DOHH2 (cell line): ENCODE measurements at regions not wholly inside any gene's neighbourhood (a gene's known extent, or its start where the extent isn't known, plus 50 kb on each side); places are given as distances from the start of the nearest gene placed in this dataset.

Experiments used
- H3F3A ChIP-seq: fragments of 200-600 bp; sonication (generic), shearing (Covaris generic); 2 replicates; pipeline ENCODE4 v1.6.0; 2016; ENCODE audit warnings: antibody characterized with exemption, mild to moderate bottlenecking; ENCODE audit not compliant: control insufficient read depth, insufficient read depth
- H3K27ac ChIP-seq: fragments of 200-600 bp; sonication (generic); 2 replicates; pipeline ENCODE4 v1.5.1; 2014; ENCODE audit warnings: low read depth, mild to moderate bottlenecking, low read length, moderate library complexity
- H3K27me3 ChIP-seq: fragments of 200-600 bp; sonication (generic); 2 replicates; pipeline ENCODE4 v1.6.1; 2014; ENCODE audit warnings: mild to moderate bottlenecking, low read length, mixed read lengths; ENCODE audit not compliant: control insufficient read depth
- H3K36me3 ChIP-seq: fragments of 200-600 bp; sonication (generic); 2 replicates; pipeline ENCODE4 v1.6.1; 2014; ENCODE audit warnings: mild to moderate bottlenecking, low read length, moderate library complexity, mixed read lengths; ENCODE audit not compliant: control insufficient read depth
- H3K4me1 ChIP-seq: fragments of 200-600 bp; sonication (generic); 2 replicates; pipeline ENCODE4 v1.6.1; 2014; ENCODE audit warnings: mild to moderate bottlenecking, low read length, mixed read lengths; ENCODE audit not compliant: control insufficient read depth
- H3K4me2 ChIP-seq: fragments of 200-600 bp; sonication (generic); 2 replicates; pipeline ENCODE4 v1.6.0; 2014; ENCODE audit warnings: mild to moderate bottlenecking, low read length, moderate library complexity
- H3K4me3 ChIP-seq: fragments of 200-600 bp; sonication (generic); 2 replicates; pipeline ENCODE4 v1.5.1; 2014; ENCODE audit warnings: mild to moderate bottlenecking, low read length, mixed read lengths
- H3K79me2 ChIP-seq: fragments of 200-600 bp; sonication (generic); 2 replicates; pipeline ENCODE4 v1.6.1; 2014; ENCODE audit warnings: mild to moderate bottlenecking, low read length, mixed read lengths; ENCODE audit not compliant: control insufficient read depth
- H3K9me2 ChIP-seq: fragments of 200-600 bp; sonication (generic); replicated peaks from 2 replicates; pipeline ENCODE4 v1.6.1; 2014; ENCODE audit warnings: mild to moderate bottlenecking, low read length, mixed read lengths; ENCODE audit not compliant: control insufficient read depth
- H3K9me3 ChIP-seq: fragments of 200-600 bp; sonication (generic); 2 replicates; pipeline ENCODE4 v1.6.1; 2014; ENCODE audit warnings: antibody characterized with exemption, low read length, mixed read lengths; ENCODE audit not compliant: control insufficient read depth, insufficient read depth
- H4K20me1 ChIP-seq: fragments of 200-600 bp; sonication (generic); 2 replicates; pipeline ENCODE4 v1.6.0; 2014; ENCODE audit warnings: low read depth, mild to moderate bottlenecking, antibody characterized with exemption, low read length, moderate library complexity; ENCODE audit not compliant: control insufficient read depth, insufficient read depth
- EZH2phosphoT487 ChIP-seq: fragments of 200-600 bp; sonication (generic); IDR thresholded peaks from 2 replicates; pipeline ENCODE4 v1.6.1; 2017; ENCODE audit warnings: borderline replicate concordance, mild to moderate bottlenecking, antibody characterized with exemption, low read length, moderate library complexity, mixed read lengths
- TF ChIP-seq, protein P1 (sequence below): fragments of 200-600 bp; sonication (generic); IDR thresholded peaks from one replicate; pipeline ENCODE4 v1.5.1; 2014; ENCODE audit warnings: antibody characterized with exemption, mild to moderate bottlenecking, low read depth, low read length; ENCODE audit not compliant: poor library complexity, severe bottlenecking

DNA sequence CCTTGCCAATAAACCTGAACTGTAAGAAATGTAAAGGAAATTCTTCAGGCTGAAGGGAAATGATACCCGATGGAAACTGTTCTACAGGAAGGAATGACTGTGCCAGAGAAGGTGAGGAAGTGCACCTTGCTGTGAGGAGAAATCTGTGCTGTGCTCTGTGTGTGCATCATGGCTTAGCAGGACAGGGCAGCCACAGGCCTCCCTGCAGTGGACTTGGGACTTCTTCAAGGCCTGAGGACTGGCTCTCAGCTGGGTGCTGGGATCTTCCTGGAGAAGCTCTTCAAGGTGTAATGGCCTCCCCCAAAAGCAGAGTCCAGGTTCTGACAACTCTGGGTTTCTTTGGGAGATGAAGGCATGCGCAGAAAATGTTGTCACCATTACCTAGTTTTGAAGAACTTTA is 145.1 kb downstream of the UQCRFS1 start:
- no peaks in the 10 kb centered on the region for H3K4me1 ChIP-seq
- no peaks in the 10 kb centered on the region for H3F3A ChIP-seq
- H3K9me3 ChIP-seq, result no peaks in the 10 kb centered on the region
- no peaks in the 10 kb centered on the region for H3K9me2 ChIP-seq
- no peaks in the 10 kb centered on the region for H3K79me2 ChIP-seq
- no peaks in the 10 kb centered on the region for H3K36me3 ChIP-seq
- no peak overlapping the region for H3K4me3 ChIP-seq
- no peak for TF ChIP-seq EZH2phosphoT487
- TF ChIP-seq, protein P1, sequence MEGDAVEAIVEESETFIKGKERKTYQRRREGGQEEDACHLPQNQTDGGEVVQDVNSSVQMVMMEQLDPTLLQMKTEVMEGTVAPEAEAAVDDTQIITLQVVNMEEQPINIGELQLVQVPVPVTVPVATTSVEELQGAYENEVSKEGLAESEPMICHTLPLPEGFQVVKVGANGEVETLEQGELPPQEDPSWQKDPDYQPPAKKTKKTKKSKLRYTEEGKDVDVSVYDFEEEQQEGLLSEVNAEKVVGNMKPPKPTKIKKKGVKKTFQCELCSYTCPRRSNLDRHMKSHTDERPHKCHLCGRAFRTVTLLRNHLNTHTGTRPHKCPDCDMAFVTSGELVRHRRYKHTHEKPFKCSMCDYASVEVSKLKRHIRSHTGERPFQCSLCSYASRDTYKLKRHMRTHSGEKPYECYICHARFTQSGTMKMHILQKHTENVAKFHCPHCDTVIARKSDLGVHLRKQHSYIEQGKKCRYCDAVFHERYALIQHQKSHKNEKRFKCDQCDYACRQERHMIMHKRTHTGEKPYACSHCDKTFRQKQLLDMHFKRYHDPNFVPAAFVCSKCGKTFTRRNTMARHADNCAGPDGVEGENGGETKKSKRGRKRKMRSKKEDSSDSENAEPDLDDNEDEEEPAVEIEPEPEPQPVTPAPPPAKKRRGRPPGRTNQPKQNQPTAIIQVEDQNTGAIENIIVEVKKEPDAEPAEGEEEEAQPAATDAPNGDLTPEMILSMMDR, result no peak
- no peaks in the 10 kb centered on the region for H4K20me1 ChIP-seq
- no peak overlapping the region for H3K4me2 ChIP-seq
- H3K27ac ChIP-seq, result no peak overlapping the region
- no peaks in the 10 kb centered on the region for H3K27me3 ChIP-seq

DNA sequence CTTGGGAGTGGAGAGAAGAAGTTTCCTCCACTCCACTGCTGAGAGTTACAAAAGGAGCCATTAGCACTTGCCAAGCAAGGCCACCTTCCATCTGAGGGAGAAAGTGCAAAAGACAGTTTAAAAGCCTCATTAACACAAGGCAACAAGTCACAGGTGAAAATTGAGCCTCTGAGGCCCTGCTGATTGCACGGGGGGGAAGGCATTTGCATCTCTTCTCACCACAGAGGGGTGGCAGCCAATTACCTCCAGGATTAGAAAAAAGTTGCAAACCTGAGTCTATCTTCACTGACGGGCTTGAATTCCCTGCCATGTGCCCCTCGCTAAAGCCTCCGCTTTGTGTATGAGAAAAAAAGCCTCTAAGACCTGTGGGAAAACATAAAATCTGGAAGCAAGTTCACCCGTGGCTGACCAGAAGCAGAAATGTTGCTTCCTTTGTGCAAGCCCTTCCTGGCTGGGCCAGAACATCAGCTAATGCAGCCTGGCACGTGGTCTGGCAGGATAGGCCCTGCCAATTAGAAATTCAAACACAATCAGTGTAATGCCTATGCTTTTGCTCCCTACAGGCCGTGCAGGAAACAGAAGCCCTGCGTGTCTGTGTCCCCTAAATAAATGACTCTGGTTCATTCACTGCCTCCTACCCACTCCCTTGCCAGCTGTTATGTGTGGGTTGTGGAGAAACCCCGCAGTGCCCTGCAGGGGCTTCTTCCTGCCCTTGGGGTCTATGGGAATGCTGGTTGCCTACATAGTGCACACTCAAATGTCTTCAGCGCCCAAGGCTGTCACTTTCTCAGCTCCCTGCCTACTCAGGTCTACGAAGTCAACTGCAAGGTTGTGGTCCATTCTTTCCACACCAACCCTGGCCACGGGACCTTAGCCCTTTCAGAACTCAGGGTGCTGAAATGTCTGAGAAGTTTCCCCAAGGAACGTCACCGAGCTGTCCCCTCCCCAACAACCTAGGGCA is 150.2 kb downstream of the UQCRFS1 start:
- Histone ChIP-seq H3K4me2 (no peak overlapping the region), H3K27me3 (no peaks in the 10 kb centered on the region), H3K27ac (no peak overlapping the region), H3K79me2 (no peaks in the 10 kb centered on the region), H3K4me3 (no peak overlapping the region), H3K36me3 (no peaks in the 10 kb centered on the region), H3K9me2 (no peaks in the 10 kb centered on the region), H3F3A (no peaks in the 10 kb centered on the region), H4K20me1 (no peaks in the 10 kb centered on the region), H3K9me3 (no peaks in the 10 kb centered on the region), H3K4me1 (no peaks in the 10 kb centered on the region)
- TF ChIP-seq, protein P1, result no peak
- TF ChIP-seq EZH2phosphoT487, result no peak

DNA sequence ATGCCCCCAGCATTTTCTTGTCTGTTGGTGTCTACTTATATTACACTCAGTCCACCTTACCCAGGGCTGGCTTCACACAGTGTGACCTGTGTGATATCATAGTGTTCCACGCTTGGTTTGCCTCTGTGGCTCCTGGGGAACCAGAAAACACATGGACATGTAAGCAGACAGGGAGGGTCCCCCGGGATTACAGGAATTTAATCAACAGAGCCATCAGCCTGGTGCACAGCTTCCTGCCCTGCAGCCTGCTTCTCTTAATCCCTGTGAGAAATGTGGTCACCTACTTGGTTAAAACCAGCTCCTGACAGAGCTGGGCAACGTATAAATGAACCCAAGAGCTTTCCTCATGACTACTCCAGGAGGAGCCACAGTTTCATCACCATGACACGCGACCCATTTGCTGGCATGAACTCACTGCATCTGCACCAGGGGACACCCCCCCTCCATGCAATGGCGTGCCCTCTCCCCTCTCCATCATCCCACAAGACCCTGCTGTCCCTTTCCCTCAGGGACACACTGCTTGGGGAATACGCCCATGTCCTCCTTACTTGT is 152.1 kb downstream of the UQCRFS1 start:
- Histone ChIP-seq H3K4me3 (no peak overlapping the region), H3K4me1 (no peaks in the 10 kb centered on the region), H4K20me1 (no peaks in the 10 kb centered on the region), H3F3A (no peaks in the 10 kb centered on the region), H3K79me2 (no peaks in the 10 kb centered on the region), H3K9me2 (no peaks in the 10 kb centered on the region), H3K27ac (no peak overlapping the region), H3K9me3 (no peaks in the 10 kb centered on the region), H3K27me3 (no peaks in the 10 kb centered on the region), H3K4me2 (no peak overlapping the region), H3K36me3 (no peaks in the 10 kb centered on the region)
- no peak for TF ChIP-seq EZH2phosphoT487
- TF ChIP-seq, protein P1, result no peak
